Neural cell (in vitro differentiated cells): ENCODE measurements at regions not wholly inside any gene's neighbourhood (a gene's known extent, or its start where the extent isn't known, plus 50 kb on each side); places are given as distances from the start of the nearest gene placed in this dataset.

ENCODE experiments used
- CTCF ChIP-seq: fragments of 450-650 bp; IDR thresholded peaks from 2 replicates; pipeline ENCODE4 v1.5.1; 2014; ENCODE audit warnings: antibody characterized with exemption, mild to moderate bottlenecking, moderate library complexity; ENCODE audit not compliant: poor library complexity, severe bottlenecking
- EP300 ChIP-seq: fragments of 450-650 bp; conservative IDR thresholded peaks from 2 replicates; pipeline ENCODE4 v1.6.1; 2014; ENCODE audit warnings: antibody characterized with exemption, mild to moderate bottlenecking, moderate library complexity; ENCODE audit not compliant: poor library complexity, severe bottlenecking
- EZH2 ChIP-seq: fragments of 200-600, 300-800 bp; shearing (Covaris generic), sonication (generic); IDR thresholded peaks from 2 replicates; pipeline ENCODE4 v1.6.1; 2014; ENCODE audit warnings: antibody characterized with exemption, low read length, borderline replicate concordance, mild to moderate bottlenecking; ENCODE audit not compliant: insufficient read depth, poor library complexity, severe bottlenecking
- MXI1 ChIP-seq: fragments of 450-650 bp; conservative IDR thresholded peaks from 2 replicates; pipeline ENCODE4 v1.6.1; 2014; ENCODE audit warnings: antibody characterized with exemption, mild to moderate bottlenecking; ENCODE audit not compliant: poor library complexity, severe bottlenecking
- POLR2AphosphoS5 ChIP-seq: IDR thresholded peaks from 2 replicates; pipeline ENCODE4 v1.6.1; 2012
- TAF1 ChIP-seq: IDR thresholded peaks from 2 replicates; pipeline ENCODE4 v1.6.1; 2012; ENCODE audit warnings: low read depth

GRCh38 chr2:240310645-240311044 is 124.8 kb upstream of the GPC1 start:
- TF ChIP-seq TAF1 (no peak), POLR2AphosphoS5 (no peak), CTCF (no peak), EP300 (no peak), MXI1 (no peak), EZH2 (no peak)
